ENCODE measurements at regions not wholly inside any gene's neighbourhood (a gene's known extent, or its start where the extent isn't known, plus 50 kb on each side); places are given as distances from the start of the nearest gene placed in this dataset.
"Not testable (repeated sequence)": the region's sequence is repeated elsewhere in the genome, so short reads cannot be mapped to it uniquely, and the experiment has no call there.

DNA sequence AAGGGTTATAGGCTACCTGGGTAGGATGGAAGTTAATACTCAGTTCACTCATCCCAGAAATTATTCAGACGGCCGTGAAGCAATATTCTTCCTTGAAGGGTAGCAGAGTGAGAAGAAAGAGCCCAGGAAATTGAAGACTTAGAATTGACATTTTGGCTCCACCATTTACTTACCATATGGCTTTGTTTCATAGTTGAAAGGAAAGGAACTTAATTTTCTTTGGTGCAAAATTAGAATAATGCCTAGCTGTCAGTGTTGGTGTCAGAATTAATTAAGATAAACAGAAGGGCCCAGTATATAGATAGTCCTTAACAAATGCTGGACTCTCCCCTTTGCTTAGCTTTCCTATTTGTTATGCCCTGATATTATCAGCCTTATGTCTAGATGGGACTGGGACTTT is 263.2 kb downstream of the KCNJ3 start:
- WGBS, 2 donors = 86 to 93% methylated on average over 2 of the region's 2 CpGs
- Histone ChIP-seq H3K9me3 (no peaks in the 10 kb centered on the region), H3K27me3 (no peaks in the 10 kb centered on the region), H3K36me3 (ENCODE audit: low read depth, missing control alignments) (no peaks in the 10 kb centered on the region), H3K27ac (no peak overlapping the region), H3K4me3 (no peak overlapping the region), H3K4me1 (no peaks in the 10 kb centered on the region)
- intact Hi-C loops (cut with DNase I; ENCODE audit: low total_unique reads) = no loop called here
- no peak for TF ChIP-seq POLR2A (IDR thresholded peaks at IDR 0.05)
- TF ChIP-seq, protein P1, sequence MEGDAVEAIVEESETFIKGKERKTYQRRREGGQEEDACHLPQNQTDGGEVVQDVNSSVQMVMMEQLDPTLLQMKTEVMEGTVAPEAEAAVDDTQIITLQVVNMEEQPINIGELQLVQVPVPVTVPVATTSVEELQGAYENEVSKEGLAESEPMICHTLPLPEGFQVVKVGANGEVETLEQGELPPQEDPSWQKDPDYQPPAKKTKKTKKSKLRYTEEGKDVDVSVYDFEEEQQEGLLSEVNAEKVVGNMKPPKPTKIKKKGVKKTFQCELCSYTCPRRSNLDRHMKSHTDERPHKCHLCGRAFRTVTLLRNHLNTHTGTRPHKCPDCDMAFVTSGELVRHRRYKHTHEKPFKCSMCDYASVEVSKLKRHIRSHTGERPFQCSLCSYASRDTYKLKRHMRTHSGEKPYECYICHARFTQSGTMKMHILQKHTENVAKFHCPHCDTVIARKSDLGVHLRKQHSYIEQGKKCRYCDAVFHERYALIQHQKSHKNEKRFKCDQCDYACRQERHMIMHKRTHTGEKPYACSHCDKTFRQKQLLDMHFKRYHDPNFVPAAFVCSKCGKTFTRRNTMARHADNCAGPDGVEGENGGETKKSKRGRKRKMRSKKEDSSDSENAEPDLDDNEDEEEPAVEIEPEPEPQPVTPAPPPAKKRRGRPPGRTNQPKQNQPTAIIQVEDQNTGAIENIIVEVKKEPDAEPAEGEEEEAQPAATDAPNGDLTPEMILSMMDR (IDR thresholded peaks at IDR 0.05) = no peak
- no peak for DNase-seq

- H3K4me1 ChIP-seq = no peaks in the 10 kb centered on the region
- WGBS, 2 donors = 82 to 91% methylated on average over 3 of the region's 3 CpGs
- H3K9me3 ChIP-seq = no peaks in the 10 kb centered on the region
- DNase-seq = no peak
- H3K4me3 ChIP-seq = no peak overlapping the region
- no peaks in the 10 kb centered on the region for H3K27me3 ChIP-seq
- H3K27ac ChIP-seq = no peak overlapping the region
- TF ChIP-seq, protein P1 (IDR thresholded peaks at IDR 0.05) = no peak
- no peak for TF ChIP-seq POLR2A (IDR thresholded peaks at IDR 0.05)
- H3K36me3 ChIP-seq (ENCODE audit: low read depth, missing control alignments) = no peaks in the 10 kb centered on the region
- intact Hi-C loops (cut with DNase I; ENCODE audit: low total_unique reads) = no loop called here
Observed at GRCh38 chr2:154960802-154961583, 262.5 kb downstream of the KCNJ3 start.

- Histone ChIP-seq H3K27me3 (no peaks in the 10 kb centered on the region), H3K4me1 (no peaks in the 10 kb centered on the region), H3K4me3 (no peak overlapping the region), H3K9me3 (no peaks in the 10 kb centered on the region), H3K36me3 (ENCODE audit: low read depth, missing control alignments) (no peaks in the 10 kb centered on the region), H3K27ac (no peak overlapping the region)
- TF ChIP-seq, protein P1 (IDR thresholded peaks at IDR 0.05) = no peak
- TF ChIP-seq POLR2A (IDR thresholded peaks at IDR 0.05) = no peak
- intact Hi-C loops (cut with DNase I; ENCODE audit: low total_unique reads) = no loop called here
- DNase-seq = no peak
- WGBS, 2 donors = 48 to 55% methylated on average over 4 of the region's 4 CpGs
Observed at GRCh38 chr2:154952346-154952980, 254.0 kb downstream of the KCNJ3 start.

DNA sequence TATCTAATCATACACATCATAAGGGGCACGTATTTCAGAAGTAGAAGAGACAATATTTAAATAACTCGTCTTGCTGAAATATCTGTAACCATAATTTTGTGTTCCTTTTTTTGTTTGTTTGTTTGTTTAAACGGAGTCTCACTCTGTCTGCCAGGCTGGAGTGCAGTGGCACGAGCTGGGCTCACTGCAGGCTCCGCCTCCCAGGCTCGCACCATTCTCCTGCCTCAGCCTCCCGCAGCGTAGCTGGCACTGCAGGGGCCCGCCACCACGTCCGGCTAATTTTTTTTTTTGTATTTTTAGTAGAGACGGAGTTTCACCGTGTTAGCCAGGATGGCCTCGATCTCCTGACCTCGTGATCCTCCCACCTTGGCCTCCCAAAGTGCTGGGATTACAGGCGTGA is 248.9 kb downstream of the KCNJ3 start:
- H3K9me3 ChIP-seq; H3K4me3 ChIP-seq; H3K27ac ChIP-seq; H3K4me1 ChIP-seq; H3K36me3 ChIP-seq (ENCODE audit: low read depth, missing control alignments); DNase-seq; H3K27me3 ChIP-seq; intact Hi-C loops (cut with DNase I; ENCODE audit: low total_unique reads): not testable (repeated sequence)
- 48 to 59% methylated on average over 16 of the region's 16 CpGs for WGBS, 2 donors

- Histone ChIP-seq H3K27me3 (no peaks in the 10 kb centered on the region), H3K4me3 (no peak overlapping the region), H3K9me3 (no peaks in the 10 kb centered on the region), H3K36me3 (ENCODE audit: low read depth, missing control alignments) (no peaks in the 10 kb centered on the region), H3K4me1 (no peaks in the 10 kb centered on the region), H3K27ac (no peak overlapping the region)
- TF ChIP-seq, protein P1 (IDR thresholded peaks at IDR 0.05) = no peak
- TF ChIP-seq POLR2A (IDR thresholded peaks at IDR 0.05) = no peak
- intact Hi-C loops (cut with DNase I; ENCODE audit: low total_unique reads) = no loop called here
- 81 to 84% methylated on average over 1 of the region's 1 CpG for WGBS, 2 donors
- DNase-seq = no peak
Observed at GRCh38 chr2:154945984-154946383, 247.5 kb downstream of the KCNJ3 start.

Measured in testis (tissue), 2 donors.